ENCODE measurements at regions not wholly inside any gene's neighbourhood (a gene's known extent, or its start where the extent isn't known, plus 50 kb on each side); places are given as distances from the start of the nearest gene placed in this dataset.

DNA sequence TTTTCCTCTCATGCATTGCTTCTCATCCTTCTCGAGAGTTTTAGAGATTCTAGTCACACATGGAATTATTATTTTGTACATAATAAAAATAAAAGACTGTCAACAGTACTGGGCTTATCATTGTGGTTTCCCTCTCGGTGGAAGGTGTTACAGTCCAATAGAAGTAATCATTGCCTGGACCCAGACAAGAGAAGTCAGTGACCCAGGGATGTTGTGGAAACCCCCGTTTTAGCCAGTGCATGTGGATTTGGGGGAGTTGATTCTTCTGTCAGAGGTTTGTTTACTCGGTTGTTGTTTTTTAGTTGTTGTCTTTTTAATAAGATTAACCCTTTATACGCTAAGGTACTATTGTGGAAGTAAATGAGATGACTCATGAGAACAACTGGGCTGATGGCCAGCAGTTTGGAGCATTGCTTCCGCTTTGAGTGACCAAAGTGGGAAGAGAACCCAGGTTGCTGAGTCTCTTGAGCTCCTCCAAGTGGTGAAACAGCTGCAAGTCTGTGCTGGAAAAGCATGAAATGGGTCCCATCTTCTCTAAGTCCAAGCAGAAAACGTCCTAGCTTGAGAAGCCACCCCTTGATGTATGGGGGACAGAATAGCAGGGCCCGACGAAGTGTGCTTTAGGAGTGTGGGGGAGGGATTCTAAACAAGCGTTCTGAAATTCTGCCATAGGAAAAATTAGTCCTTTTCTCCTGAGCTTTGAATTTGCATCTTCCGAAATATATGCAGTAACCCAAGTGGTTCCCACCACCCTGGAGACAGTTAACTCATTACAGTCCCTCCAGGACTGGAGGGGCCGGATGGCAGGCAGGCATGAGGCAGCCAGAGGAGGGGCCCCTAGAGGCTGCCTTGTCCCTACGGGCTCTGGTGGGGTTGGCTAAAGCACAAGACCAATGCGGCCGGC, 61.8 kb upstream of the GPR45 start:
- TF ChIP-seq, protein P1, sequence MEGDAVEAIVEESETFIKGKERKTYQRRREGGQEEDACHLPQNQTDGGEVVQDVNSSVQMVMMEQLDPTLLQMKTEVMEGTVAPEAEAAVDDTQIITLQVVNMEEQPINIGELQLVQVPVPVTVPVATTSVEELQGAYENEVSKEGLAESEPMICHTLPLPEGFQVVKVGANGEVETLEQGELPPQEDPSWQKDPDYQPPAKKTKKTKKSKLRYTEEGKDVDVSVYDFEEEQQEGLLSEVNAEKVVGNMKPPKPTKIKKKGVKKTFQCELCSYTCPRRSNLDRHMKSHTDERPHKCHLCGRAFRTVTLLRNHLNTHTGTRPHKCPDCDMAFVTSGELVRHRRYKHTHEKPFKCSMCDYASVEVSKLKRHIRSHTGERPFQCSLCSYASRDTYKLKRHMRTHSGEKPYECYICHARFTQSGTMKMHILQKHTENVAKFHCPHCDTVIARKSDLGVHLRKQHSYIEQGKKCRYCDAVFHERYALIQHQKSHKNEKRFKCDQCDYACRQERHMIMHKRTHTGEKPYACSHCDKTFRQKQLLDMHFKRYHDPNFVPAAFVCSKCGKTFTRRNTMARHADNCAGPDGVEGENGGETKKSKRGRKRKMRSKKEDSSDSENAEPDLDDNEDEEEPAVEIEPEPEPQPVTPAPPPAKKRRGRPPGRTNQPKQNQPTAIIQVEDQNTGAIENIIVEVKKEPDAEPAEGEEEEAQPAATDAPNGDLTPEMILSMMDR (IDR thresholded peaks at IDR 0.05), result peak in 3 of 6 experiments; percentile 16 to 47 (median 37)
- TF ChIP-seq POLR2A (IDR thresholded peaks at IDR 0.05), result no peak

Measured in thyroid gland (tissue), 4 donors.